Peyer's patch (tissue), 4 donors: ENCODE measurements at regions not wholly inside any gene's neighbourhood (a gene's known extent, or its start where the extent isn't known, plus 50 kb on each side); places are given as distances from the start of the nearest gene placed in this dataset.

Source experiments
- CTCF ChIP-seq, 6 experiments: fragments of 450-650 bp in 4 of 6; fragments of 200-600 bp in 2 of 6; sonication (generic) in 1 of 6; IDR thresholded peaks; one replicate each; pipeline ENCODE4 v1.5.1; 2017 to 2019; ENCODE audit warnings: antibody characterized with exemption in 6 of 6, mild to moderate bottlenecking in 3 of 6, moderate library complexity in 1 of 6
- POLR2A ChIP-seq, 2 donors: fragments of 450-650 bp; IDR thresholded peaks; one replicate each; pipeline ENCODE4 v1.5.1; 2017; ENCODE audit warnings: antibody characterized with exemption in 2 of 2, mild to moderate bottlenecking in 2 of 2, moderate library complexity in 2 of 2

GRCh38 chr2:236895497-236895896, 190.2 kb upstream of the COPS8 start:
- TF ChIP-seq POLR2A (IDR thresholded peaks at IDR 0.05): no peak
- no peak for TF ChIP-seq CTCF (IDR thresholded peaks at IDR 0.05)
